Activated T-helper 2 cell treated with anti-CD3 and anti-CD28 coated beads, Interferon-gamma antibody, Interleukin-2, Interleukin-4, amounts not matched to agents 10 μg/mL and 5 μg/mL and 100 μg/mL, durations not matched to agents 14 hours and 24 hours and 36 hours (primary cell): ENCODE measurements at regions not wholly inside any gene's neighbourhood (a gene's known extent, or its start where the extent isn't known, plus 50 kb on each side); places are given as distances from the start of the nearest gene placed in this dataset.

Experiments used
- DNase-seq: peaks from one replicate; pipeline ENCODE4 v3.0.0; 2021; ENCODE audit warnings: low spot score
- H3K27ac Mint-ChIP-seq: one replicate; pipeline ENCODE4 v1.8.0; 2021; ENCODE audit warnings: mixed read lengths
- H3K27me3 Mint-ChIP-seq: one replicate; pipeline ENCODE4 v1.8.0; 2021; ENCODE audit warnings: low read depth, mixed read lengths
- H3K36me3 Mint-ChIP-seq: one replicate; pipeline ENCODE4 v1.8.0; 2021; ENCODE audit warnings: low read depth, mixed read lengths
- H3K4me1 Mint-ChIP-seq: one replicate; pipeline ENCODE4 v1.8.0; 2021; ENCODE audit warnings: low read depth, mixed read lengths
- H3K4me3 Mint-ChIP-seq: one replicate; pipeline ENCODE4 v1.8.0; 2021; ENCODE audit warnings: low read depth, mild to moderate bottlenecking, moderate library complexity, mixed read lengths
- H3K9me3 Mint-ChIP-seq: one replicate; pipeline ENCODE4 v1.8.0; 2021; ENCODE audit warnings: mixed read lengths
- intact Hi-C: fragments of 100-400 bp; cut with micrococcal nuclease; formaldehyde crosslinking; loops from one replicate; pipeline ENCODE4 v1.15.1; 2023

- Mint-ChIP-seq H3K4me1 (peaks cover 4% of the 10 kb centered on the region), H3K27me3 (peaks cover 30% of the 10 kb centered on the region), H3K9me3 (no peaks in the 10 kb centered on the region), H3K27ac (no peak overlapping the region), H3K4me3 (no peak overlapping the region), H3K36me3 (no peaks in the 10 kb centered on the region)
- intact Hi-C loops = no loop called here
- DNase-seq = no peak
Measured at GRCh38 chr5:176727528-176727900, 80.2 kb downstream of the TSPAN17 start.

- Mint-ChIP-seq H3K4me1 (peaks cover 4% of the 10 kb centered on the region), H3K27me3 (peaks cover 27% of the 10 kb centered on the region)
- intact Hi-C loops = no loop called here
Measured at GRCh38 chr5:176727983-176728675, 80.8 kb downstream of the TSPAN17 start.

DNA sequence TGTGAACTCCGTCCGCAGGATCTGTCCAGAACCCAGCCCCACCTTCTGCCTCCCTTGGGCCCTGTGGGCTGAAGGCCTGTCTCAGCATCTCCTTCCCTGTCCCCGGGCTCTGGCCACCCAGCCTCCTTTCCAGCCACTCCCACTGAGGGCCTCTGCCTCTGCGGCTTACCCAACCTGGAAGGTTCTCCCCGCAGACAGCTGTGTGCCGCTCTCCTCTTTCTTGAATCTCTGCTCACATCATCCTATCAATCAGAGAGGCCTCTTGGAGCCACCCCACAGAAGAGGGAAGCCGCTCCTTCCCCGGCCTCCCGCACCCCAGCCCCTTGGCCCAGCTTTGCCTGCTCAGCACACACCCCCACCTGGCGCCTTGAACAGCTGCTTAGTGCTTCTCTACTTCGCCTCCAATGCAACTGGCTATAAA is 81.5 kb upstream of the UNC5A start:
- no peak for DNase-seq
- intact Hi-C loops = no loop called here
- Mint-ChIP-seq H3K27me3 (peaks cover 25% of the 10 kb centered on the region), H3K36me3 (no peaks in the 10 kb centered on the region), H3K27ac (no peak overlapping the region), H3K4me1 (no peaks in the 10 kb centered on the region), H3K9me3 (no peaks in the 10 kb centered on the region), H3K4me3 (no peak overlapping the region)

More at GRCh38 chr5:176727983-176728675, 80.8 kb downstream of the TSPAN17 start:
- no peak overlapping the region for H3K27ac Mint-ChIP-seq
- H3K9me3 Mint-ChIP-seq = no peaks in the 10 kb centered on the region
- no peak overlapping the region for H3K4me3 Mint-ChIP-seq
- no peak for DNase-seq
- no peaks in the 10 kb centered on the region for H3K36me3 Mint-ChIP-seq

DNA sequence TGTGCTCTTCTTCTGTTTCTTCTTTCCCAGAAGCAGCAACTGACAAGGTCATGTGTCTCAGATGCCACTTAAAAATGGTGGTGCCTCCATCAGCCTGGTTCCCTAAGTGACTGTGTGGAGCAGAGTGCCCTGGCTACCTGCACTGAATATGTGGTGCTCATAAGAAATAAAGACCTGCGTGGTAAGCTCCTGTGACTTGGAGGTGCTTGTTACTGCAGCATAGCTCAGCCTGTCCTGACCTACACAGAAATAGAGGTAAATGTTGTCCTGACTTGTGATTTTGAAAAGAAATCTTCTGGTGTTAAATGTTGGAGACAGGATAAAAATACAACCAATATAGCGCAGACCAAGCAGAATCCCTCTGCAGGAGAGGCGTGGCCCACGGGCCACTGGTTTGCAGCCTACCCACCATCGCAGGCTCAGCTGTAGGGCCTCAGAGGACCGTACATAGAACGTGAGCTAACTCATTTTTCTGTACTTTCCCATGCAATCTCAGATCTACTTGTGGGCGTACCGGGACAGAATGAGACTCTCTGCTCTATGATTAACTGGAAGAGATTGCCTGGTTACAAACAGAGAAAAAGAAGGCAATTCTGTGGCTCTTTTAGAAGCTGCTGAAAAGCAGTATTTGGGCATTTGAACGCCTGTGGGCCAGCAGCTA is 79.4 kb upstream of the UNC5A start:
- Mint-ChIP-seq H3K27ac (no peak overlapping the region), H3K9me3 (no peaks in the 10 kb centered on the region), H3K4me3 (no peak overlapping the region), H3K27me3 (peaks cover 17% of the 10 kb centered on the region), H3K4me1 (no peaks in the 10 kb centered on the region), H3K36me3 (no peaks in the 10 kb centered on the region)
- intact Hi-C loops = no loop called here
- DNase-seq = no peak

GRCh38 chr5:176731506-176732160 is 78.7 kb upstream of the UNC5A start:
- Mint-ChIP-seq H3K9me3 (no peaks in the 10 kb centered on the region), H3K4me1 (no peaks in the 10 kb centered on the region), H3K4me3 (no peak overlapping the region), H3K27ac (no peak overlapping the region), H3K27me3 (peaks cover 12% of the 10 kb centered on the region), H3K36me3 (no peaks in the 10 kb centered on the region)
- no peak for DNase-seq
- intact Hi-C loops = no loop called here

GRCh38 chr5:176732306-176732705 is 78.1 kb upstream of the UNC5A start:
- Mint-ChIP-seq H3K27ac (no peak overlapping the region), H3K4me1 (no peaks in the 10 kb centered on the region), H3K9me3 (no peaks in the 10 kb centered on the region), H3K27me3 (peaks cover 15% of the 10 kb centered on the region), H3K4me3 (no peak overlapping the region), H3K36me3 (no peaks in the 10 kb centered on the region)
- intact Hi-C loops = no loop called here
- DNase-seq = no peak

DNA sequence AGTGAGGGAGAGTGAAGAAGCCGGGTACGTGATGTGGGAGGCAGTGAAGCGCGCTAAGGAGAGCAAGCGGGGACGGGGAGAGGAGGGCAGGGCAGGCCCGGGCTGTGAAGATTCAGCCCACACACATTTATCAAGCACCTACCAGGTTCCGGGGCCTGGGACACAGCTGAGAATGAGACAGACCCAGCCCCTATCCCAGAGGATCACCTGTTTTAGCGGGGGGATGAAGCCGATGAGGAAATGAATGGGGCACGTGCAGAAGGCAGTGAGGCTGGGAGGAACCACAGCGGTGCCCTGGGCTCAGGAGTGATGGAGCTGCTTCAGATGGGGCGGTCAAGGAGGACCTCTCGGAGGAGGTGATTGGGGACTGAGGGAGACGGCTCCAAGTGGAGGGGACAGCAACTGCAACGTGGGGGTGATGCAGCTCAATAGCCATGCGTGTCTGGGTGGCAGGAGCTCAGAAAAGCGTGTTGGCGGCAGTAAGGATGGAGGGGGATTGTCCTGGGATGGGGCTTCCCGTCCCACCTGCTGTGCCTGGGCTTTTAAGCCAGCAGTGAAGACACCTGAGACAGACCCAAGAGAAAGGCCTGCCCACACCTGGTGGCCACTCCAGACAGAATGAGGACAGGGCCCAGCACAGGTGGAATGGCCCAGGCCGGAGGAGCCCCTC is 77.5 kb upstream of the UNC5A start:
- intact Hi-C loops = no loop called here
- DNase-seq = no peak
- Mint-ChIP-seq H3K4me3 (no peak overlapping the region), H3K4me1 (no peaks in the 10 kb centered on the region), H3K9me3 (no peaks in the 10 kb centered on the region), H3K27ac (no peak overlapping the region), H3K36me3 (no peaks in the 10 kb centered on the region), H3K27me3 (peaks cover 15% of the 10 kb centered on the region)

DNA sequence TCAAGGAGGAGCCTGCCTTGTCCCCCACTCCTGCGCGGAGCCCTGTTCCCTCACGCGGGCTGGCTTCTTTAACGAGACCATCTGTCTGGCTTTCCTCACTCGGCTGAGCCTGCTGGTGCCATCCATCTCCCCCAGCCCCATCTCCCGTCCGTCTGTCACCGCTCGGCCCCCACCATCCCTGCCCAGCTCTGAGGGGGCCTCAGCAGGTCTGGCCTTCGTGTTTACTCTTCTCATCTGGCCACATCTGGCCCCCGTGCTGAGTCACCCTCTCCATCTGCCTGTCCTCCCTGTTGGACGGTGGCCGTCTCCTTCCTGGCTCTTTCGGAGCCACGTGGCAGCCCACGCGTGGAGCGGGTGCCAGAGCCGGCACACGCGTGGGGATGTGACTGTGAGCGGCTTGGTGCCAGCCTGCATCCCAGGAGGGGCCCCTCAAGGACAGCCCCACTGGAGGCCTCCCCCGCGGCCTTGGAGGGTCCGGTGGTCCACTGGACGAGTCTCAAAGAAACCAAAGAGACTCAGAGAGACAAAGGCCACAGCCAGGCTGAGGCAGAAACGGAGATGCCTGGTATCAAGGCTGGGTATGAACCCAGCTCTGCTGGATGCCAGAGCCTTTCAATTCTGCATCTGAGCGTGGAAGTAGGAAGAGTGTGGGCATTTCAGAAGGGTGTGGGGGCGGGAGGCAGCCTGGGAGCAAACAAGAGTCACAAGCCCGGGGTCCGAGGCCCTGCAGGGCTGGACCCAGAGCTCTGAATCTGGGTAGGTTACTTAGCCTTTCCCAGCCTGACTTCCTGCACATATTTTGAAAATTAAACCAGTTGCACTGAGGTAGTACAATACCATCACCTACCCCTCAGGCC is 76.7 kb upstream of the UNC5A start:
- peaks cover 19% of the 10 kb centered on the region for H3K27me3 Mint-ChIP-seq
- intact Hi-C loops = no loop called here
- no peaks in the 10 kb centered on the region for H3K4me1 Mint-ChIP-seq
- H3K36me3 Mint-ChIP-seq = no peaks in the 10 kb centered on the region
- H3K27ac Mint-ChIP-seq = no peak overlapping the region
- no peak overlapping the region for H3K4me3 Mint-ChIP-seq
- H3K9me3 Mint-ChIP-seq = no peaks in the 10 kb centered on the region
- no peak for DNase-seq

DNA sequence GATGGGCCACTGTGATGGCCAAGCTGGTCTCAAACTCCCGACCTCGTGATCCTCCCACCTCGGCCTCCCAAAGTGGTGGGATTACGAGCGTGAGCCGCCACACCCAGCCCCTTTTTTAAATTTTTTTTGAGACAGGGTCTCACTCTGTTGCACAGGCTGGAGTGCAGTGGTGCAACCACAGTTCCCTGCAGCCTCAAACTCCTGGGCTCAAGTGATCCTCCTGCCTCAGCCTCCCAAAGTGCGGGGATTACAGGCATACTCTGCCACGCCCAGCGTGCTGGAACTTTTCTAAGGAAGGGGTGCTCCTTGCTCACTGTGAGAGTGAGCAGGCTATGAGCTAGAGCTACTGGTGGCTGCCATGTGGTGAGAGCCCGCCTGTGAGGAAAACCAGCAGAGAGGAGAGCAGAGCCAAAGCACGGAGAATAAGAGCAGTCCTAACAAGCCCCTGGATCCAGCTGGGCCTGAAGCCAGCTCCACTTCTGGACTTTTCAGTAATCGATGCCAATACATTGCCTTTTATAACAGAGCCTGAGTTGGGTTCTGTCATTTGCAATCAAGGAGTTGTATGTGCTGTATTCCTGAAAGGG is 75.5 kb upstream of the UNC5A start:
- Mint-ChIP-seq H3K36me3 (no peaks in the 10 kb centered on the region), H3K4me3 (no peak overlapping the region)

DNA sequence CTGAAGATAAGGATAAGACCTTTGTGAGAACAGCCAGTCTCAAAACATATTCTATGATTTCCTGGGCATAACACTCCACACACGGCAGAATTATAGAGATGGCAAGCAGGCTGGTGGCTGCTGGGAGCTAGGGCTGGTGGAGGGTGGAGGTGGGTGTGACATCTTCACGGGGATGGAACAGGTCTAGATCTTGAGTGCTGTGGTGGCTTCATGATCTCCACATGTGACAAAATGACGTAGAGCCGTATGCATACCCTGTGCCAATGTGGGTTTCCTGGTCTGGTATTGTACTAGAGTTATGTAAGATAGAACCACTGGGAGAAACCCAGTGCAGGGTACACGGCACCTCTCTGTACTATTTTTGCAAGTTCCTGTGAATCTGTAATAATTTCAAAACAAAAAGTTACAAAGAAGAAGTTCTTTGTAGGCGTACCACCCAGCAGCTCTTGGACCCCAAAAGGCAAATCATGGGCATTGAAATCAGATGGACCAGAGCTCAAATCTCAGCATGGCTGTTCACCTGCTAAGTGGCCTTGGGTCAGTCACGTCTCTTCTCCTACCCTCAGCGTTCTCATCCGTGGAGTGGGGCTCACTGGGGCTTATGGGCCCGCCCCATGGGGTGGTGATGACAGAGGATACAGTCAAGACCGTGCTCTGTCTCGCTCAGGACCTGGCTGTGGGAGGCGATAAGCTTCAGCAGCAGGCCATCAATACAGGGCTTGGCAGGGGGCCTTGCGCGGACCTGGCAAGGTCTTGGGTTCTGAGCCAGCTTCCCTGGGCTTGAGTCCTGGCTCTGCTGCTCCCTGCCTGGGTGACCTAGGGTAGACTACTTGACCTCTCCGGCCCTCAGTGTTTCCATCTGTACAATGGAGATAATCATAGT is 74.7 kb upstream of the UNC5A start:
- peaks cover 29% of the 10 kb centered on the region for H3K27me3 Mint-ChIP-seq
- no peak overlapping the region for H3K4me3 Mint-ChIP-seq
- intact Hi-C loops = no loop called here
- no peak for DNase-seq
- H3K9me3 Mint-ChIP-seq = no peaks in the 10 kb centered on the region
- no peaks in the 10 kb centered on the region for H3K4me1 Mint-ChIP-seq
- no peaks in the 10 kb centered on the region for H3K36me3 Mint-ChIP-seq
- H3K27ac Mint-ChIP-seq = no peak overlapping the region

More for the DNA sequence above, 75.5 kb upstream of the UNC5A start:
- Mint-ChIP-seq H3K27ac (no peak overlapping the region), H3K4me1 (no peaks in the 10 kb centered on the region), H3K27me3 (peaks cover 25% of the 10 kb centered on the region), H3K9me3 (no peaks in the 10 kb centered on the region)
- DNase-seq = no peak
- intact Hi-C loops = no loop called here

DNA sequence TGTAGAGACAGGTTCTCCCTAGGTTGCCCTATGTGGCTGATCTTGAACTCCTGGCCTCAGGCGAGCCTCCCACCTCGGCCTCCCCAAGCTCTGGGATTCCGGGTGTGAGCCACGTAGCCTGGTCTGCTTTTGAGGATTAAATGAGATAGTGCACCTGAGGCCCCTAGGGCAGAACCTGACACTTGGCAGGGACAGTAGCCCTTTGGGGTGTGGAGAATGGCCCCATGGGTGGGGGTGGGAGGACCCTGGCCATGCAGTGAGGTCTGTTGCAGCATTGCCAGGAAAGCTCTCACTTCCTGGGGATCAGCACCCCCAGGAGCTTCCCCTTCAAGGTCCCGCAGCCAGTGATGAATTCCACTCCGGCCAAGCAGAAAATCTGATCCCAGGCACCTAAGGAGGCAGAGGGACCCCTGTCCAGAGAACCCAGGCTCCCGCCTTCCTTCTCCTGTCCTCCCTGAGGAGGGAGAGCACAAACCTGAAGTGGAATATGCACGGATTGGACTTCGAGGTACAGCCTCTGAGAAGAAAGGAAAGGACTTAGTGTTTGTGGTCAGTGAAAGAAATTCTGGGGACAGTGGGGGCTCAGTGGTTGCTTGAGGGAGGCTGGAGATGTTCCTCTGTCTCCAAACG is 73.9 kb upstream of the UNC5A start:
- DNase-seq = no peak
- Mint-ChIP-seq H3K4me3 (no peak overlapping the region), H3K27ac (no peak overlapping the region), H3K9me3 (no peaks in the 10 kb centered on the region), H3K4me1 (no peaks in the 10 kb centered on the region), H3K27me3 (peaks cover 30% of the 10 kb centered on the region), H3K36me3 (no peaks in the 10 kb centered on the region)
- intact Hi-C loops = no loop called here
